Cardiac fibroblast (primary cell): ENCODE measurements at regions not wholly inside any gene's neighbourhood (a gene's known extent, or its start where the extent isn't known, plus 50 kb on each side); places are given as distances from the start of the nearest gene placed in this dataset.

Experiments
- DNase-seq, 2 donors: peaks; one replicate each; pipeline versions ENCODE4 v3.0.0 to v3.0.0-alpha.2; 2010; ENCODE audit warnings: low read depth in 2 of 2
- H3K4me3 ChIP-seq, 2 donors: replicated peaks in 1 of 2; 1 replicate in 1 of 2; 2 replicates in 1 of 2; pipeline ENCODE4 v1.5.1; 2011; ENCODE audit warnings: low read depth in 2 of 2, low read length in 2 of 2, mild to moderate bottlenecking in 2 of 2, moderate library complexity in 1 of 2
- CTCF ChIP-seq: IDR thresholded peaks from one replicate; pipeline ENCODE4 v1.5.1; 2011; ENCODE audit warnings: low read depth, mild to moderate bottlenecking, low read length, inconsistent platforms

DNA sequence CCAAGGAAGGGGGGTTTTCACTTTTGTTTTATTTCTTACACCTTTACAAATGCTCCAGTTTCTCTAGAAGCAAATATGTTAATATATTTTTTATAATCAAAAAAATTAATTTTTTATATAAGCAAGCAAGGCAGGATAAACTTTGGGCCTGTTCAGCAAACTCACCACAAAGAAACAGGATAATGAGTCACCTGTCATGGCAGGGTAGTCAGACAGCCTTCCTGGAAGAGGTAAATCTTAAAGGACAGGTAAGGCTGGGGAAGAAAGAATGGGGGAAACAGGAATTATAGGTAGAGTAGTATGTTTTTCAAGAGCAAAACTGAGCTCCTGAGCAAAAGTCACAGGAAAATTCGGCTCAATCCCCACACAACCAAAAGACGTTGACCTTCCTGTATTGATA, 186.3 kb upstream of the SOX9 start:
- TF ChIP-seq CTCF = no peak
- H3K4me3 ChIP-seq = no peak overlapping the region
- DNase-seq = no peak

- H3K4me3 ChIP-seq = no peak overlapping the region
- no peak for DNase-seq
- TF ChIP-seq CTCF = no peak
Observed at GRCh38 chr17:71935341-71935740, 185.5 kb upstream of the SOX9 start.

DNA sequence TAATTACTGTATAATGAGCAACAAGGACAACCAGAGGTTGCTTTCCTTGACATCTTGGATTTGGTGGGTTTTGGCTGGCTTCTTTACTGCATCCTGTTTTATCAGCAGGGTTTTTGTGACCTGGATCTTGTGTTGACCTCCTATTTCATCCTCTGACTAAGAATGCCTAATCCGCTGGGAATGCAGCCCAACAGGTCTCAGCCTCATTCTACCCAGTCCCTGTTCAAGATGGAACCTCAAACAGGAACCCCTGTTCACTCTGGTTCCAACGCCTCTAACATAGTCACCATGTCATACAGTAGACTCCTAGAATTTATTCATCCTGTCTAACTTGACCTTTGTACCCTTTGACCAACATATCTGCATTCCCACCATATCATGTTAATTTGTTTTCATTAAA, 183.8 kb upstream of the SOX9 start:
- DNase-seq = no peak
- H3K4me3 ChIP-seq = no peak overlapping the region
- no peak for TF ChIP-seq CTCF

DNA sequence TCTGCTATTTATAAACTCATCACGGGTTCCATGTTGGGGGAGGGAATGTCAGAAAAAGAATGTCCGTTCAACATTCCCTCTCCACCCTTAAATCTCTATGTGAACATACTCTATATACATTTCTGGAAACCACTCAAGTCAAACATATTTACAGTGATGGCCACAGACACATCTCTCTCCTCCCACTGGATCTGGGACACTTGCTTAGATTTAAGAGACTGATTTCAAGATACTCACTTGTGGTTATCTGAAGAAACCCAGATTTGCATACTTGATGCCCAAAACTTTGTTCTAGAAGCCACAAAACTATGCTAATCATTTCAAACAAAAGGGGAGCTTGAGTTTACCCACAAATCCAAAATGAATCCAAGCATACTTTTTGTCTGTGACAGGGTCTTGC, 182.9 kb upstream of the SOX9 start:
- peak in 1 of 2 donors; percentile 0 for DNase-seq
- no peak for TF ChIP-seq CTCF
- no peak overlapping the region for H3K4me3 ChIP-seq

GRCh38 chr17:71938340-71939010, 182.3 kb upstream of the SOX9 start:
- TF ChIP-seq CTCF = no peak
- no peak for DNase-seq
- no peak overlapping the region for H3K4me3 ChIP-seq

- TF ChIP-seq CTCF = no peak
- no peak for DNase-seq
- H3K4me3 ChIP-seq = no peak overlapping the region
Observed at GRCh38 chr17:71941920-71942319, 178.9 kb upstream of the SOX9 start.

- DNase-seq = no peak
- no peak for TF ChIP-seq CTCF
- no peak overlapping the region for H3K4me3 ChIP-seq
Observed at GRCh38 chr17:71942626-71943025, 178.2 kb upstream of the SOX9 start.
